ENCODE measurements at regions not wholly inside any gene's neighbourhood (a gene's known extent, or its start where the extent isn't known, plus 50 kb on each side); places are given as distances from the start of the nearest gene placed in this dataset.
A peak's percentile ranks its signal among the peaks of the same experiment; 100 is the strongest.
"Not testable (repeated sequence)": the region's sequence is repeated elsewhere in the genome, so short reads cannot be mapped to it uniquely, and the experiment has no call there.

- H3K9me3 ChIP-seq = no peaks in the 10 kb centered on the region
- no peaks in the 10 kb centered on the region for H3K4me1 ChIP-seq
- no peak for TF ChIP-seq CTCF (IDR thresholded peaks at IDR 0.05)
- no peak for TF ChIP-seq POLR2A (IDR thresholded peaks at IDR 0.05)
- TF ChIP-seq EP300 (IDR thresholded peaks at IDR 0.05) = no peak
- TF ChIP-seq POLR2AphosphoS5 (IDR thresholded peaks at IDR 0.05) = no peak
- H3K27ac ChIP-seq = no peak overlapping the region
- no peaks in the 10 kb centered on the region for H3K36me3 ChIP-seq
- intact Hi-C loops (cut with DNase I; ENCODE audit: low total_unique reads) = no loop called here
- no peak overlapping the region for H3K4me3 ChIP-seq
- no peak for DNase-seq
- H3K27me3 ChIP-seq = no peaks in the 10 kb centered on the region
- 57 to 67% (median 65%) methylated on average over 6 of the region's 6 CpGs for WGBS, 5 donors
Measured at GRCh38 chr13:96934889-96935489, 59.3 kb downstream of the OXGR1 start.

- no peaks in the 10 kb centered on the region for H3K27me3 ChIP-seq
- 33 to 52% (median 41%) methylated on average over 4 of the region's 4 CpGs for WGBS, 5 donors
- H3K4me3 ChIP-seq = no peak overlapping the region
- peaks cover 0 to 16% (median 8%) of the 10 kb centered on the region in 4 donors for H3K4me1 ChIP-seq
- H3K9me3 ChIP-seq = peaks cover 0 to 24% (median 0%) of the 10 kb centered on the region in 4 donors
- H3K27ac ChIP-seq = peak overlapping the region in 1 of 5 donors; percentile 13
- H3K36me3 ChIP-seq = no peaks in the 10 kb centered on the region
- intact Hi-C loops (cut with DNase I; ENCODE audit: low total_unique reads) = no loop called here
- DNase-seq = peak in 1 of 2 donors; percentile 68
- TF ChIP-seq EP300 (IDR thresholded peaks at IDR 0.05) (no peak), POLR2AphosphoS5 (IDR thresholded peaks at IDR 0.05) (peak in 2 of 3 donors; percentile 56 to 59), POLR2A (IDR thresholded peaks at IDR 0.05) (no peak)
Measured at GRCh38 chr13:96925916-96926628, 68.2 kb downstream of the OXGR1 start.

- Histone ChIP-seq H3K9me3 (peaks cover 0 to 24% (median 0%) of the 10 kb centered on the region in 4 donors), H3K27me3 (no peaks in the 10 kb centered on the region), H3K27ac (no peak overlapping the region), H3K4me3 (no peak overlapping the region), H3K4me1 (peaks cover 0 to 16% (median 8%) of the 10 kb centered on the region in 4 donors), H3K36me3 (no peaks in the 10 kb centered on the region)
- DNase-seq = peak in 1 of 2 donors; percentile 15
- no peak for TF ChIP-seq POLR2A (IDR thresholded peaks at IDR 0.05)
- TF ChIP-seq EP300 (IDR thresholded peaks at IDR 0.05) = no peak
- no peak for TF ChIP-seq CTCF (IDR thresholded peaks at IDR 0.05)
- no peak for TF ChIP-seq POLR2AphosphoS5 (IDR thresholded peaks at IDR 0.05)
- 53 to 77% (median 60%) methylated on average over 2 of the region's 2 CpGs for WGBS, 5 donors
- intact Hi-C loops (cut with DNase I; ENCODE audit: low total_unique reads) = no loop called here
Measured at GRCh38 chr13:96925477-96925876, 68.8 kb downstream of the OXGR1 start.

GRCh38 chr13:96918861-96919631 lies 75.2 kb downstream of the OXGR1 start:
- 77 to 89% (median 82%) methylated on average over 7 to 12 of the region's 12 CpGs for WGBS, 5 donors
- H3K9me3 ChIP-seq = peaks cover 0 to 24% (median 0%) of the 10 kb centered on the region in 4 donors
- H3K4me1 ChIP-seq; H3K27ac ChIP-seq; intact Hi-C loops (cut with DNase I; ENCODE audit: low total_unique reads); DNase-seq; H3K27me3 ChIP-seq; H3K4me3 ChIP-seq; H3K36me3 ChIP-seq: not testable (repeated sequence)

GRCh38 chr13:96904232-96904631 lies 90.0 kb downstream of the OXGR1 start:
- no peak overlapping the region for H3K4me3 ChIP-seq
- intact Hi-C loops (cut with DNase I; ENCODE audit: low total_unique reads) = no loop called here
- no peaks in the 10 kb centered on the region for H3K9me3 ChIP-seq
- no peaks in the 10 kb centered on the region for H3K36me3 ChIP-seq
- H3K27me3 ChIP-seq = no peaks in the 10 kb centered on the region
- H3K27ac ChIP-seq = no peak overlapping the region
- TF ChIP-seq EP300 (IDR thresholded peaks at IDR 0.05) (no peak), CTCF (IDR thresholded peaks at IDR 0.05) (no peak), POLR2A (IDR thresholded peaks at IDR 0.05) (no peak)
- 56 to 83% (median 78%) methylated on average over 2 of the region's 2 CpGs for WGBS, 5 donors
- no peak for DNase-seq
- H3K4me1 ChIP-seq = no peaks in the 10 kb centered on the region
